Neural progenitor cell (in vitro differentiated cells): ENCODE measurements at regions not wholly inside any gene's neighbourhood (a gene's known extent, or its start where the extent isn't known, plus 50 kb on each side); places are given as distances from the start of the nearest gene placed in this dataset.

Experiments used
- CTCF ChIP-seq: fragments of 200-600 bp; sonication (generic); IDR thresholded peaks from 2 replicates; pipeline ENCODE4 v1.5.1; 2017; ENCODE audit warnings: antibody characterized with exemption, mild to moderate bottlenecking
- EZH2 ChIP-seq: fragments of 200-600 bp; sonication (generic); IDR thresholded peaks from 2 replicates; pipeline ENCODE4 v1.6.1; 2017; ENCODE audit warnings: antibody characterized with exemption, mild to moderate bottlenecking, moderate library complexity

GRCh38 chr3:25099666-25100065, 328.4 kb upstream of the RARB start:
- no peak for TF ChIP-seq CTCF
- TF ChIP-seq EZH2 = no peak
